ENCODE measurements at regions not wholly inside any gene's neighbourhood (a gene's known extent, or its start where the extent isn't known, plus 50 kb on each side); places are given as distances from the start of the nearest gene placed in this dataset.

DNA sequence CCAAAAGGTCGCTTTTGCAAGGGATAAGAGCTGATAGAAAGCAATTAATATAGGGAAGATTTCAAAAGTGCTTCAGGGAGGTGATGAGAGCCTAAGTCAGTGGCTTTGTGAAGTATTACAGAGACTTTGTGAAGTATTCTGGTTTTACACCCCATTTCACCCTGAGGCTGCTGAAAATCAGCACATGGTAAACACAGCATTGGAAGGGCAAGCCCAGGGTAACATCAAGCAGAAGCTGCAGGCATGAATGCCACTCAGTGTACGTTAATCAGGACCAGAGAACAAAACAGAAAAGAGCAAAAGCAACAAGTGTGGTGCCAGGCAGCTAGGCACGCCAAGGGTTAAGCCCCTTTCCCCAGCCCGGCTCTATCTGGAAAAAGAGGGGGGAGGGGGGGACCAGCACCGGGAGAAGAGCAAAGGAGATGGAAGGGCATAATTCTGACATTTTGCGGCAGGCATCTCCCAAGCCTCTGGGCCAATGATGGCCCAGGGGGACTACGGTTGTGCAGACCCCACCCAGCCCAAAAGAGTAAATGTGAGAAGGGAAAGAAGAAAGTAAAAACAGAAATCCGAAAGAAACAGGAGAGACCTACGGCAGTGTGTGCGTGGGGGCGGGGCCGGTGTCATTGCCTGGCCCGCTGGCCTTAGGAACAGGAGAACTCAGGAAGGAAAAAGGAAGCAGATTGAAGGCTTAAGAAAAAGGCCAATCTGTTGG, 58.9 kb downstream of the DHRS2 start:
- Histone ChIP-seq H3K36me3 (replicated peaks; ENCODE audit: control insufficient read depth, insufficient read depth, low read length) (no peaks in the 10 kb centered on the region), H3K4me3 (ENCODE audit: insufficient read depth, low read depth, low read length) (peak overlapping the region; percentile 44), H3K27me3 (ENCODE audit: control insufficient read depth, insufficient read depth, low read length) (no peaks in the 10 kb centered on the region)
- peak; percentile 65 for DNase-seq

- Histone ChIP-seq H3K36me3 (replicated peaks; ENCODE audit: control insufficient read depth, insufficient read depth, low read length) (no peaks in the 10 kb centered on the region), H3K4me3 (ENCODE audit: insufficient read depth, low read depth, low read length) (peak overlapping the region; percentile 44; the same call in 1 of the 2 replicates), H3K27me3 (ENCODE audit: control insufficient read depth, insufficient read depth, low read length) (no peaks in the 10 kb centered on the region)
- DNase-seq = no peak
Measured at GRCh38 chr14:23695664-23695999, 59.5 kb downstream of the DHRS2 start.

GRCh38 chr14:23696701-23697239, 60.6 kb downstream of the DHRS2 start:
- Histone ChIP-seq H3K27me3 (ENCODE audit: control insufficient read depth, insufficient read depth, low read length) (no peaks in the 10 kb centered on the region), H3K4me3 (ENCODE audit: insufficient read depth, low read depth, low read length) (no peak overlapping the region), H3K36me3 (replicated peaks; ENCODE audit: control insufficient read depth, insufficient read depth, low read length) (no peaks in the 10 kb centered on the region)
- DNase-seq = no peak

GRCh38 chr14:23697680-23698079, 61.5 kb downstream of the DHRS2 start:
- DNase-seq = no peak
- Histone ChIP-seq H3K4me3 (ENCODE audit: insufficient read depth, low read depth, low read length) (no peak overlapping the region), H3K36me3 (replicated peaks; ENCODE audit: control insufficient read depth, insufficient read depth, low read length) (no peaks in the 10 kb centered on the region), H3K27me3 (ENCODE audit: control insufficient read depth, insufficient read depth, low read length) (no peaks in the 10 kb centered on the region)

GRCh38 chr14:23702656-23703426, 66.7 kb downstream of the DHRS2 start:
- H3K4me3 ChIP-seq (ENCODE audit: insufficient read depth, low read depth, low read length) = no peak overlapping the region
- H3K27me3 ChIP-seq (ENCODE audit: control insufficient read depth, insufficient read depth, low read length) = no peaks in the 10 kb centered on the region
- no peaks in the 10 kb centered on the region for H3K36me3 ChIP-seq (replicated peaks; ENCODE audit: control insufficient read depth, insufficient read depth, low read length)
- no peak for DNase-seq

- Histone ChIP-seq H3K36me3 (replicated peaks; ENCODE audit: control insufficient read depth, insufficient read depth, low read length) (no peaks in the 10 kb centered on the region), H3K27me3 (ENCODE audit: control insufficient read depth, insufficient read depth, low read length) (no peaks in the 10 kb centered on the region), H3K4me3 (ENCODE audit: insufficient read depth, low read depth, low read length) (no peak overlapping the region)
- DNase-seq = no peak
Measured at GRCh38 chr14:23704890-23705289, 68.7 kb downstream of the DHRS2 start.

- no peaks in the 10 kb centered on the region for H3K27me3 ChIP-seq (ENCODE audit: control insufficient read depth, insufficient read depth, low read length)
- H3K4me3 ChIP-seq (ENCODE audit: insufficient read depth, low read depth, low read length) = no peak overlapping the region
- DNase-seq = no peak
- H3K36me3 ChIP-seq (replicated peaks; ENCODE audit: control insufficient read depth, insufficient read depth, low read length) = no peaks in the 10 kb centered on the region
Measured at GRCh38 chr14:23707415-23707814, 71.3 kb downstream of the DHRS2 start.

- H3K27me3 ChIP-seq (ENCODE audit: control insufficient read depth, insufficient read depth, low read length) = no peaks in the 10 kb centered on the region
- no peak for DNase-seq
- no peaks in the 10 kb centered on the region for H3K36me3 ChIP-seq (replicated peaks; ENCODE audit: control insufficient read depth, insufficient read depth, low read length)
- H3K4me3 ChIP-seq (ENCODE audit: insufficient read depth, low read depth, low read length) = no peak overlapping the region
Measured at GRCh38 chr14:23708343-23708742, 72.2 kb downstream of the DHRS2 start.

DNA sequence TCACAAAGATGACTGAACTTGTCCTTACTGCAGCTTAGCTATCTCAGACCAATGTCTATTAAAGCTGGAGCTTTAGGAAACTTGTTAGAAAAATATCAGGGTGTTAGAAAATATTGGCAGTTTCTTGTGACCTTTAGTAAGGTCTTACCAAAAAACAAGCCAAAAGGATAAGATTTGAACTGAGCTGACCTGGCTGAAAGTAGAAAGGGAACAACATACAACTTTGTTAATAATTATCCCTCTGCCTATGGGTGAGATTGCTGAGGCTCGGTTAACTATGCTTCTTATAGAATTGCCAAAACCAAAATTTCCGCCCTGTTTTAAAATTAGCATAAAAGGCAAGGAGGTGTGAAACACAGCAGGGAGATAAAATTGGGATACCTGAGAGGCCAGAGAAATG, 73.8 kb downstream of the DHRS2 start:
- H3K4me3 ChIP-seq (ENCODE audit: insufficient read depth, low read depth, low read length) = no peak overlapping the region
- H3K36me3 ChIP-seq (replicated peaks; ENCODE audit: control insufficient read depth, insufficient read depth, low read length) = no peaks in the 10 kb centered on the region
- DNase-seq = no peak
- no peaks in the 10 kb centered on the region for H3K27me3 ChIP-seq (ENCODE audit: control insufficient read depth, insufficient read depth, low read length)

DNA sequence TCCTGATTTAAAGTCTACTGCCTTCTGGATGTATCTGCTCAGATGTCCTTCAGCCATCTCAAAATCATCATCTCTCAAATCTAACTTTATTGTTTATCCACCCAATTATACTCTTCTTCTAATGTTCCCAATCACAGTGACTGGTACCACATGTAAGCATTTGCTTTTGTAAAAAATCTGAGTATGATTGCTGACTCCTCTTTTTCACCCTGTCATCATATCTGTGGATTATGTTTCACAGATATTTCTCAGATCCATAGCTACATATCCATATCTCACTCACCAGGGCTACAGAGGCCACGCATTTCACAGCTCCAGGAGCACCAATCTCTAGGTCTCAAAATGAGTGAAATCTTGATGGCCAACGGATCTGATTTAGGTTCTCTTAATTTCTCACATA, 76.1 kb downstream of the DHRS2 start:
- no peaks in the 10 kb centered on the region for H3K36me3 ChIP-seq (replicated peaks; ENCODE audit: control insufficient read depth, insufficient read depth, low read length)
- no peak overlapping the region for H3K4me3 ChIP-seq (ENCODE audit: insufficient read depth, low read depth, low read length)
- no peak for DNase-seq
- no peaks in the 10 kb centered on the region for H3K27me3 ChIP-seq (ENCODE audit: control insufficient read depth, insufficient read depth, low read length)

GRCh38 chr14:23719225-23719985, 83.2 kb downstream of the DHRS2 start:
- Histone ChIP-seq H3K27me3 (ENCODE audit: control insufficient read depth, insufficient read depth, low read length) (no peaks in the 10 kb centered on the region; the same call in 1 of the 2 replicates), H3K36me3 (replicated peaks; ENCODE audit: control insufficient read depth, insufficient read depth, low read length) (no peaks in the 10 kb centered on the region), H3K4me3 (ENCODE audit: insufficient read depth, low read depth, low read length) (no peak overlapping the region)
- DNase-seq = no peak

GRCh38 chr14:23722675-23723074, 86.5 kb downstream of the DHRS2 start:
- H3K36me3 ChIP-seq (replicated peaks; ENCODE audit: control insufficient read depth, insufficient read depth, low read length) = no peaks in the 10 kb centered on the region
- no peak overlapping the region for H3K4me3 ChIP-seq (ENCODE audit: insufficient read depth, low read depth, low read length)
- DNase-seq = no peak
- H3K27me3 ChIP-seq (ENCODE audit: control insufficient read depth, insufficient read depth, low read length) = no peaks in the 10 kb centered on the region; the same call in 1 of the 2 replicates

- DNase-seq = no peak
- H3K27me3 ChIP-seq (ENCODE audit: control insufficient read depth, insufficient read depth, low read length) = no peaks in the 10 kb centered on the region; the same call in 1 of the 2 replicates
- no peaks in the 10 kb centered on the region for H3K36me3 ChIP-seq (replicated peaks; ENCODE audit: control insufficient read depth, insufficient read depth, low read length)
- no peak overlapping the region for H3K4me3 ChIP-seq (ENCODE audit: insufficient read depth, low read depth, low read length)
Measured at GRCh38 chr14:23723911-23724310, 87.7 kb downstream of the DHRS2 start.

- no peak overlapping the region for H3K4me3 ChIP-seq (ENCODE audit: insufficient read depth, low read depth, low read length)
- H3K27me3 ChIP-seq (ENCODE audit: control insufficient read depth, insufficient read depth, low read length) = no peaks in the 10 kb centered on the region; the same call in 1 of the 2 replicates
- H3K36me3 ChIP-seq (replicated peaks; ENCODE audit: control insufficient read depth, insufficient read depth, low read length) = no peaks in the 10 kb centered on the region
- no peak for DNase-seq
Measured at GRCh38 chr14:23725528-23725927, 89.4 kb downstream of the DHRS2 start.

Measured in H7 (cell line).